ENCODE measurements at regions not wholly inside any gene's neighbourhood (a gene's known extent, or its start where the extent isn't known, plus 50 kb on each side); places are given as distances from the start of the nearest gene placed in this dataset.
"Not testable (repeated sequence)": the region's sequence is repeated elsewhere in the genome, so short reads cannot be mapped to it uniquely, and the experiment has no call there.

DNA sequence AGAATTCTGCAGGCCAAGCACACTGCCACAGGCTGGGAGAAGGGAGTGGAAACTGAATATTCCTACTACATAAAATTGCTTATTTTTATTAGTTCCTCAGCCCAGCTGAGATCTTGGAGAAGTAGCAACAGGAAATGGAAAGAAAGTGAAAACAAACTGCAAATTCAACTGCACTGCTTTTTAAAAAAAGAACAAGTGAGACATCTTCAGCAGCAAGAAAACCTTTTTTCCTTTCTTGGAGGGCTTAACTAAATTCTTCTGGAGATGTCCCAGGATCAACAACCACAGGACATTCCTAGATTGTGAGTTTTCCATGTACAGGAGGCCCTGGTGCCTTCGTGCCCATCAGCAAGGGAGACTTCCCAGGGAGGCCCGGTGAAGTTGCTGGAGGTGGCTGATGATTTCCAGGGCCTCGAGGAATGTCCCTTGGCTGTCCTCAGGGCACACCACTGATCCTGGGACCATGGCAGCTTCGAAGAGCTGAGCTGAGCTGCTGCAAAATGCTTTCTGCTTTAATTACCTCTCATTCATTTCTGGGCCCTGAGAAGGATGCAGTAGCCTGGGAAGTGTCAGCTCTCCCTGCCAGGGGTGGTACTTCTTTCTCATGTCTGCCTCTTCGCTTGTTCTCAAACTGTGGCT is 275.5 kb upstream of the FRG2C start:
- intact Hi-C loops (cut with micrococcal nuclease): not testable (repeated sequence)

DNA sequence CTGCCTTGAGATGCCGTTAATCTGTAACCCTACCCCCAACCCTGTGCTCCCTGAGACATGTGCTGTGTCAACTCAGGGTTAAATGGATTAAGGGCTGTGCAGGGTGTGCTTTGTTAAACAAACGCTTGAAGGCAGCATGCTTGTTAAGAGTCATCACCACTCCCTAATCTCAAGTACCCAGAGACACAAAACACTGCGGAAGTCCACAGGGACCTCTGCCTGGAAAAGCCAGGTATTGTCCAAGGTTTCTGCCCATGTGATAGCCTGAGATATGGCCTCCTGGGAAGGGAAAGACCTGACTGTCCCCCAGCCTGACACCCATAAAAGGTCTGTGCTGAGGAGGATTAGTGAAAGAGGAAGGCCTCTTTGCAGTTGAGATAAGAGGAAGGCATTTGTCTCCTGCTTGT is 270.8 kb upstream of the FRG2C start:
- intact Hi-C loops (cut with micrococcal nuclease): not testable (repeated sequence)

DNA sequence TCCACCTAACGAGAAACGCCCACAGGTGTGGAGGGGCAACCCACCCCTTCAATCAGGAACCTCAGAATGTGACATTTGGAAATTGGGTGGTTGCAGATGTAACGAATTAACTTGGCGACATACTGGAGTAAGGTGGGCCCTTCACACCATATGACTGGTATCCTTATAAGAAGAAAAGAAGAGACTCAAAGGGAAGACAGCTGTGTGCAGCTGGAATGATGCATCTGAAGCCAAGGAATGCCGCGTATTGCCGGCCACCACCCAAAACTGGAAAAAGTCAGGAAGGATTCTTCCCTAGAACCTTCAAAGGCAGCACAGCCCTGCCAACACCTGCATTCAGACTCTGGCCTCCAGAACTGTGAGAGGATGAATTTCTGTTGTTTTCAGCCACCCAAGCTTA is 270.0 kb upstream of the FRG2C start:
- intact Hi-C loops (cut with micrococcal nuclease): not testable (repeated sequence)

DNA sequence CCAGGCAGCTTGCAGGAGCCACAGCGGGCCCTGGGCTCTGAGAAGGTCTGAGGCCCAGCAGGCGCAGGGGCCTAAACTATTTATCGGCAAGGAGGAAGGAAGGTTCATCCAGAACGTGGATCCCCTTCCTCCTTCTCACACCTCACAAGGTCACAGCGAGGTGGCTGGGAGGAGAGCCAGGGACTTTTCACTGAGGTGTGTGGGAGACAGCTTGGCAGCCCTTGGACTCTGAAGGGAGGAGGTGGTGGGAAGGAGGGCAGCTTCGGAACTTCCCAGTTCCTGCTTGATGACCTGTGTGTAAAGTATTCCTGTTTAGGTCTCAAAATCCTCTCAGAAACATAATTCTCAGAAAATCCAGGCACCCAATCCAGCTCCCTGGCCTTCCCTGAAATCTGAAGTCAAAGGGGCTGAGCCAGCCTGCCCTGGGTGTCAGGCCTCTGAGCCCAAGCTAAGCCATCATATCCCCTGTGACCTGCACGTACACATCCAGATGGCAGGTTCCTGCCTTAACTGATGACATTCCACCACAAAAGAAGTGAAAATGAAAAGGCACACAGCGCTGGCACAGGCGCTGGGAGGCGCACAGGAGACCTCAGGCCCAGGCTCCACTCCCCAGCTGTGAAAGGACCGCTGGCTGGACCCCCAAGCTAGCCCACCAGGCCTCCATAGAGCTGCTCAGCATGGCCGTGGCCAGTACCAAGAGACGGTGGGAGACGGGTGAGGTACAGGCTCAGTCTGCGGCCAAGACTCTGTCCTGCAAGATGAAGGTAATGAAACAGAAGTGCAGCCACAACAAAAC is 269.4 kb upstream of the FRG2C start:
- intact Hi-C loops (cut with micrococcal nuclease): not testable (repeated sequence)

DNA sequence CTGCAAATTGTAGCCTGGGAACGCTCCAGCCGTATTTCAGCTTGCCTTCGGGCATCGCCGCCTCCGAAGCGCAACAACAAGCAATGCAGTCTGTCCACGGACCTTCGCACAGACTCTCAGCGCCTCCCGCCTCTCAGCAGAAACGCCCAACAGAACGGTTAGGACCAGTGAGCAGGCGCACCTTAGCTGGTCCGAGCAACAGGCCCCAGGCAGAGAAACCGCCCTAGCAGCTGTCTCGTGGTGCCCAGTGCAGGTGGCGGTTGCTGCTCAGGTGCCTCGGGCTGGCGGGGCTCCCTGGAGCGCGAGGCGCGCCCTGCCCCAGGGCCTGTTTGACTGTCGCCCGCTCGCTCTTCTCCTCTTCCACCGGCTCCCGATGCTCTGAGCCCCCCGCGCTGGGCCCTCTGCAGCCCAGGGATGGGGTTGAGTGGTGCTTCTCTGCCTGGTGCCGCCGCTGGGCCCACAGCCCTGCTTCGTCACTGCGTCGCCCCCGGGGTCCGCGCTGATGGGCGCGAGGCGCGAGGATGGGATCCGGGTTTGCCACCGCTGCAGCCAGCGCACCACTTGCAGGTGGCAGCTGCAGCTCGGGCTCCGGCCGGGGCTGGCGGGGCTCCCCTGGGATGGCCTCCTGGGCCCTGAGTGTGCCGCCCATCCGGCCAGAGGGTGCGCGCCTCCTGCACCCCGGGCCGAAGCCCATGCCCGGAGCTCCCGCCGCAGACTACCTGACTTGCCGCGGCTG is 268.4 kb upstream of the FRG2C start:
- intact Hi-C loops (cut with micrococcal nuclease): no loop called here

DNA sequence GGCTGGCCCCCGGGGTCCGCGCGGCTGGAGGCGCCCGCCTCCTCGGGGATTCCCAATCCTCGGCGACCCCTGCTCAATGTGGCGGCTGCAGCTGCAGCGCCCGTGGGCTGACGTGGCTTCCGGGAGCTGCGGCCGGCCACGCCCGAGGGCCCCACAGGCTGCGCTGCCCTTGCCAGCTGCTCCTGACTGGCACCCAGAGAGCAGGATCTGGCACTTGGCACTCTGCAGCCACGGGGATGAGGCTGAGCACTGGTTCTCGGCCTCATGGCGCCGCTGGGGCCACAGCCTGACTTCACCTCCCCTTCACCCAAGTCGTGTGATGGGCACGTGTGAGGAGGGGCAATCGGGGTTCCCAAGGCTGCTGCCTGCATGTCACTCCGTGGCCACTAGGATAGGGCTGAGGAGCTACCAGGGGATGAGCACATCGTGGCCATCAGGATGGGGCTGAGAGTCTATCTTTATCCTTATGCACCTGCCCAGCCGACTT is 267.8 kb upstream of the FRG2C start:
- intact Hi-C loops (cut with micrococcal nuclease): no loop called here

DNA sequence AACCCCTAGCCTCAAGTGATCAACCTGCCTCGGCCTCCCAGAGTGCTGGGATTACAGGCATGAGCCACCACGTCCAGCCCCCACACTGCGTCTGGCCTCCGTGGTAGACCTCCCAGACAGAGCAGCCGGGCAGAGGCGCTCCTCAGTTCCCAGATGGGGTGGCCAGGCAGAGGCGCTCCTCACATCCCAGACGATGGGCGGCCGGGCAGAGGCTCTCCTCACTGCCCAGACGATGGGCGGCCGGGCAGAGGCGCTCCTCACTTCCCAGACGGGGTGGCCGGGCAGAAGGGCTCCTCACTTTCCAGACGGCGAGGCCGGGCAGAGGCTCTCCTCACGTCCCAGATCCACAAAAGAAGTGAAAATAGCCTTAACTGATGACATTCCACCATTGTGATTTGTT is 266.6 kb upstream of the FRG2C start:
- intact Hi-C loops (cut with micrococcal nuclease): not testable (repeated sequence)

DNA sequence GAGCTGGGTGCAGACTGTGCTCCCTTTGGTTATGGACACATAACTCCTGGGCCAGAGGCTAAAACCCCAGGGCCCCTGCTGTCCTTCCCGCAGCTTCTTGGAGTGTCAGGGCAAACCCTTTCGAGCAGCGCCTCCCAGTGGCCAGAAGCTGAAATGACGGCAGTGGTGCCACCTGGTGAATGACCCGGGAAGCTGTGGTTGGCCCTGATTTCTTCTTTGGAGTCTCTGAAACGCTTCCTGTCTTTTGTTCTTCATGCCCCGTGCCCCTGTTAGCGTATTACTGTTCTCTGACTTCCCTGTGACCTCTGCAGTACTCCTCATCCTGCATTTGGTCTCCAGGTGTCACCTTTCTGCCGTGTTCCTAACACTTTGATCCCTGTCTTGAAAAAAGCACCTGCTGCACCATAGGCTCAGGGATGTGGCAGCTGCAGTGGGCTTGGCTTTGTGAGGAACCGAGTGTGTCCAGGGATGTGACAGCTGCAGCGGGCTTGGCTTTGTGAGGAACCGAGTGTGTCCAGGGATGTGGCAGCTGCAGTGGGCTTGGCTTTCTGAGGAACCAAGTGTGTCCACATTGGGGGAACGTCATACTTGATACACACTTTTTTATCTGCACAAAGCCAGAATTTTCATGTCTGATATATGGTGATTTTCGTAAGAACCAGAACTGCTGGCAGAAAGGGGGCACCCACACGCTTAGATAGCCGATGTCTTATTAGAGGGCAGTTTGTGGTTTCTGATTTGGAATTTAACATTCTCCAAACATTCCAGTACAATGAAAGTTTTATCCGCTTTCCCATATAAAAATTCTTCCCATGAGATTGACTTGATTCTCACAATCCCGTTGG is 241.8 kb upstream of the FRG2C start:
- intact Hi-C loops (cut with micrococcal nuclease): not testable (repeated sequence)

DNA sequence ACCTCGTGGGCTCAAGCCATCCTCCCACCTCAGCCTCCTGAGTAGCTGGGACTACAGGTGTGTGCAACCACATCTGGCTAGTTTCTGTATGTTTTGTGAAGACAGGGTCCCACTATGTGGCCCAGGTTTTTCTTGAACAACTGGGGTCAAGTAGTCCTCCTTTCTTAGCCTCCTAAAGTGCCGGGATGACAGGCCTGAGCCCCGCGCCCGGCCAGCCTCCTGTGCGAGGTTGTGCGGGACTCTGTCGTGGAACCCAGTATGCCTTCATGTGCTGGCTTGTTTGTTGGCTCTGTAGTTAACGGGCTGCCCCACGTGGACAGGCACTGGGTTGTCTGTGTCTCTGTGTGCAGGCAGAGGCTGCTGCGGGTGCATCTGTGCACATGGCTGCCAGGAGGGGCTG is 238.7 kb upstream of the FRG2C start:
- intact Hi-C loops (cut with micrococcal nuclease): not testable (repeated sequence)

DNA sequence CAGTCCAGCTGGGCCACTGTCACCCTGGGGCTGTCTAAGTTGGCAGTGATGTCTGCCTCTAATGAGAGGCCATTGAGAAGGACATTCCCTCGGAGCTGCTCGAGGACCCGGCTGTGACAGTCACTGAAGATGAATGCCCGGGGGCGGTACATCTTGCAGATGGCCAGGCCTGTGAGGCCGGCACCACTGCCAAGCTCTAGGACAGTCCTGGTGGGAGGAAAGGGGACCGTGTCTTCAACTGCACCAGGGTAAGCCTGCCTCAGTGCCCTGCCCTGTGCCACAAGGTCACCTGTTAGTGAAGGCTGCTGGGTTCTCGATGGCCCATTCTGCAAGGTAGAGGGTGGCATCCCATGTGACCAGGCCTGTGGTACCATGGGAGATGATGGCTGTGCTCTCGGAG is 236.6 kb upstream of the FRG2C start:
- intact Hi-C loops (cut with micrococcal nuclease): not testable (repeated sequence)

DNA sequence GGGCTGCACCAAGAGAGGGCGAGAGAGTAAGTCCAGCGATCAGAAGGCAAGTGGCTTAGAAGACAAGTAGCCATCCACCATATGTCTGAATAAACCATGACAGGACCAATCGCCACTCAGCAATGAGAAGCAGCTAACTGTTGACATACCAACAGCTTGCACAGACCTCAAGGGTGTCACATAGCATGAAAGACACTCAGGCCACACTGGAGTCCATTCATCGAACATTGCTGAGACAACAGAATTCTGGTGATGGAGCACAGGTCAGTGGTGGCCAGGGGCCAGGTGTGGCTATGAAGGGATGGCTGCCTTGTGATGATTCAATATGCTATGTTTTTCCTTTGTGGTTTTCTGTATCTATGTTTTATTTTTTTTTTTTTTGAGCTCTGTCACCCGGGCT is 236.2 kb upstream of the FRG2C start:
- intact Hi-C loops (cut with micrococcal nuclease): loop anchor here (2.0 kb wide), 1 partner anchor 169 kb away; no protein-coding TSS in a partner anchor

DNA sequence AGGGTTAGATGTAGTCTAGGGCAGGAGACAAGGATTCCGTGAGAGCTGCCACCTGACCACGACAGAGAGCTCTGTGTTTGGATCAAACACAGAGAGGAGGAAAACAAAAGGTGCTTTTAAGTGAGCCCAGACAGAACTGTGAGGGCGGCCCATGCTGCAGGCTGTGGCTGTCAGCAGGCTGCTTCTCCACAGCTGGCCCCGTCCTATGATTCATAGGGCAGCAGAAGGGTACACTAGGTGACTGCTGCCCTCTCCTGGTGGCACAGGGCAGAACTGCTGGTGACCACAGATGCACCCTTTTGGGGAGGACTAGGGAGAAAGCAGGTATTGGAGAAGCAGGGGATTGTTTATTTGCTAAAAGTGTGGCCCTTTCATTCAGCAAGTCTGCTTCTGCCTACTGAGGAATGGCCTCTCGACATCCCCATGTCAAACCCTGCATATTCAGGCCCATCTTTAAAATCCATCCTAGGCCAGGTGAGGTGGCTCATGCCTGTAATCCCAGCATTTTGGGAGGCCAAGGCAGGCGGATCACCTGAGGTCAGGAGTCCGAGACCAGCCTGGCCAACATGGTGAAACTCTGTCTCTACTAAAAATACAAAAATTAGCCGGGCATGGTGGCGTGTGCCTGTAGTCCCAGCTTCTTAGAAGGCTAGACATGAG is 234.4 kb upstream of the FRG2C start:
- intact Hi-C loops (cut with micrococcal nuclease): loop anchor here (1.0 to 10.0 kb wide), 3 partner anchors 171 to 237 kb away; no protein-coding TSS in a partner anchor

DNA sequence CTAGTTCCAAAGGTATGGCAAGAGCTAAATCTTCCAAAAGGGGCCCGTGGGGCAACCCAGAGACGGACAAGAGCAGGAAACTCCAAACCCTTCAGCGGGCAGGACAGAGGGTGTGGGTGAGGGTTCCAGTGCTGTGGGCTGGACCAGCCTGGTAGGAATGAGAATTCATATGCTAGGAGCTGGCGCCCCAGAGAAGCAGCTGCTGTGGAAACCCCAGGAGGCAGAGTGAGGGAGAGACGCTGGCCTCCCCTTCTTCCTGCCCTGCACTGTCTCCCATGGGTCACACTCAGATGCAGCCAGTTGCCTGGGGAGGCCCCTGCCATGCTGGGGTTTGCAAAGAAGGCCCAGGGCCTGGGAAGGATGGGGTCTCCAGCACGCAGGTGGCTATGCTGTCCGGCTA is 233.7 kb upstream of the FRG2C start:
- intact Hi-C loops (cut with micrococcal nuclease): loop anchor here (10.0 kb wide), 1 partner anchor 214 kb away; no protein-coding TSS in a partner anchor

DNA sequence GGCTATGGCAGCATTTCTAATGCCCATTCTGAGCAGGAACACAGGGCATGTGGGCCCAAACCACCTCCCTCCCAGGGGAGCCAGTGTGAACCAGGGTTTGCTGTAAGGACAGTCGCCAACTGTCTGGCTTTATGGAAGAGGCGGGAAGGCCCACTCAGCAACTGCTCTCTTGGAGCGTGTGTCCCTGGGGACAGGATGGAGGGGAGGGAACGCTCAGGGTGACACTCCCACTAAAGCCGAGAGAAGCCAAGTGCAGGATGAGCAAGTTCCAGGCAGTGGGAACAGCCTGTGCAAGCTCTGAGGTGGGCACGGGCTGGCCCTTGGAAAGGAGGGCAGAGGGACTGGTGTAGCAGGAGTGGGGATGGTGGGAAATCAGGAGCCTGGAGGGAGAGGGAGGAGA is 233.0 kb upstream of the FRG2C start:
- intact Hi-C loops (cut with micrococcal nuclease): loop anchor here (10.0 kb wide), 1 partner anchor 214 kb away; no protein-coding TSS in a partner anchor

DNA sequence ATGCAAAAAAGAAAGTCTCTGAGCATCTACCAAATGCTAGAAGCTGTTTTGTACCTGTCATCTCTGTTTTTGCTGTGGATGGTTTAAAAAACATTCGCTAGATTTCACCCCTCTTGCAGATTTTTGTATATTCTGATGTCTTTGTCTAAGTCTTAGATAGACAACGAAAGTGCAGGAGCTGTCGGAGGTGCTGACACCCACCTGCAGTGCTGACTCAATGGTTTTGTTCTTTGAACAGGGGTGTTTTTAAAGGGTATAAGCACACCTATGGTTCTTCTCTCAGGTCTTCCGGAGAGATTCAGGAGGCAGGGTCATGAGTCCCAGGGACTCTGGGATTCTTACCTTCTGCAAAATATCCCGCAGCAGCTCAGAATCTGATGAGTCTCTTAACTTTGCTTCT is 231.7 kb upstream of the FRG2C start:
- intact Hi-C loops (cut with micrococcal nuclease): loop anchor here (10.0 kb wide), 1 partner anchor 212 kb away; no protein-coding TSS in a partner anchor

DNA sequence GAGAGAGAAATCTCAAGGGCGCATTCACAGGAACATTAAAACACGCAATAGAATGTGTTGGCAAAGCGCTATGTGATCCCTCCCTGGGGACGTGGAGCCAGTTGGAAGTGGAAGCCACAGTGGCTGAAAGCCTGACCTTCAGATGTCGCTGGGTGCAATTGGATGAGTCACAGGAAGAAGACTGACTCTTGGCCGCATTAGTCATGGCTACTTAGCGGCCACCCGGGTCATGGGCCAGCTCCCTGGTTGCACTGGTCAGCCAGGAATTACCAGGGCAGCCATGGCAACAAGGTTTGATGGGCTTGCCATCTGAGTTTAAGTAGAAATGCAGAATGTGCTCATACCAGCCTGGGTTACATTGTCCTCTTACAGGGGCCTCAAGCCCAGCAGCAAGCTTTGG is 231.2 kb upstream of the FRG2C start:
- intact Hi-C loops (cut with micrococcal nuclease): loop anchor here (10.0 kb wide), 1 partner anchor 212 kb away; no protein-coding TSS in a partner anchor

DNA sequence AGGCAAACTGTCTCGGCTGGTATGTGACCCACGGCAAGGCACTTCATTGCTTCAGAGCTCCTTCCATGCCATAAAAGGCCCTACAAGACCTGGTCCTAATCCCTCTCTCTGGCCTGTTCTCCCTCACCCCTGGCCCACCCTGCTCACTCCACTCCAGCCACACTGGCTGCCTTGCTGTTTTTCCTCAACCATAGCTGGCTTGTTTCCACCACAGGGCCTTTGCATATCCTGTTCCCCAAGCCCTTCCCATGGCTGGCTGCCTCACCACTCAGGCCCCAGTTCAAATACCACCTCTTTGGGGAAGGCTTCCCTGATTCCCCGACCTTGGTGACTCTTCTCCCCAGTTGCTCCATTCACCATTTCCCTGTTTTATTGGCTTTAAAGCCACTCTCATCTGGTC is 230.8 kb upstream of the FRG2C start:
- intact Hi-C loops (cut with micrococcal nuclease): loop anchor here (10.0 kb wide), 1 partner anchor 212 kb away; no protein-coding TSS in a partner anchor

DNA sequence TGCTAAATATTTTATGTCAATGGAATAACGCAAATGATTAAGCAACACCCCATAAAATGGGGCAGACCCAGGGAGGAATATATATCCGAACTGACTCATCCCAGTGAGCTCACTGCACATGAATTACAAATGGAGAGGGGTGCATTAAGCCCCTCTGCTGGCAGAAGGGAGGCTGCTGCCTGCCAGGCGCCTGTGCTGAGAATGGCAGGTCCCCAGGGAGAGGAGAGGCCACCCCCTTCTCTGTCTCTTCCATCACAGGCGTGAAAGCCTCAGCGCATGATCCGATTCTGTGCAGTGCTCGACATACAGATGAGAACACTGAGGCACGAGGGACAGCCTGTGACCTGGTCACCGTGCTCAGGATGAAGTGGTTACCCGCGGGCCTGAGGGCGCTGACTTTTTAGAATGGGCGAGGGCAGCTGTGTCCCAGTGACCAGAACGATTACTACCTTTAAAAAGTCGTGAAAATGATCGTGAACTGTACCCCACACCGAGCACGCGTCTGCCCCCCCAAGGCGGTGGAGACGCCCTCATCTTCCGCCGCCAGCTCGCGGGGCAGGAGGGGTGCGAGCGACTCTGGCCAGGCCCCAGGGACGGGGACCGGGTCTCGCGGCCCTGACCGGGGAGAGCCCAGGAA is 229.7 kb upstream of the FRG2C start:
- intact Hi-C loops (cut with micrococcal nuclease): loop anchor here (10.0 kb wide), 1 partner anchor 210 kb away; no protein-coding TSS in a partner anchor

All from T-helper 2 cell treated with Interferon-gamma antibody and Interleukin-4, amounts not matched to agents 100 ng/mL and 5 ng/mL, for 36 hours (primary cell).